ENCODE measurements at regions not wholly inside any gene's neighbourhood (a gene's known extent, or its start where the extent isn't known, plus 50 kb on each side); places are given as distances from the start of the nearest gene placed in this dataset.
A peak's percentile ranks its signal among the peaks of the same experiment; 100 is the strongest.

DNA sequence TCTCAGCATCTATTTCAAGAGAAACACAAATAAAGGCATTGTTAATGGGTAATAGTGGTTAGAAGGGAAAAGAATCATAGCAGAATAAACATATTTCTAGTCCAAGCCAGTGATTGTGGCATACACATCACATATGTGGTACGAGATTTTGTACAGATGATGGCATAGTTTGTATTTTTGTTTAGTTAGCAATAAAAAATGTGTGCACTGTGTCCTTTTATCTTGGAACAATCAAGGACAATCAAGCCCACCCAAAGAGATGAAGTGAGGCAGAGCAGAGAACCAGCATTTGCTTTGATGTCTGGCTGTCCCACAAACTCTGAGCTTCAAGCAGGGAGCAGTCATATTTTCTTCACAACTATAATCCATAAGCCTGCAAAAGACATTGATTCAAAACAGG is 256.5 kb upstream of the CHD6 start:
- no peak for TF ChIP-seq KMT2B (CRISPR knock-in tag; IDR thresholded peaks at IDR 0.05)
- TF ChIP-seq U2AF1 (optimal IDR thresholded peaks at IDR 0.05; ENCODE audit: low read depth, low read length), result no peak
- TF ChIP-seq, protein P1, sequence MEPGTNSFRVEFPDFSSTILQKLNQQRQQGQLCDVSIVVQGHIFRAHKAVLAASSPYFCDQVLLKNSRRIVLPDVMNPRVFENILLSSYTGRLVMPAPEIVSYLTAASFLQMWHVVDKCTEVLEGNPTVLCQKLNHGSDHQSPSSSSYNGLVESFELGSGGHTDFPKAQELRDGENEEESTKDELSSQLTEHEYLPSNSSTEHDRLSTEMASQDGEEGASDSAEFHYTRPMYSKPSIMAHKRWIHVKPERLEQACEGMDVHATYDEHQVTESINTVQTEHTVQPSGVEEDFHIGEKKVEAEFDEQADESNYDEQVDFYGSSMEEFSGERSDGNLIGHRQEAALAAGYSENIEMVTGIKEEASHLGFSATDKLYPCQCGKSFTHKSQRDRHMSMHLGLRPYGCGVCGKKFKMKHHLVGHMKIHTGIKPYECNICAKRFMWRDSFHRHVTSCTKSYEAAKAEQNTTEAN (CRISPR knock-in tag; conservative IDR thresholded peaks at IDR 0.05), result no peak
- TF ChIP-seq SNRNP70 (IDR thresholded peaks at IDR 0.05; ENCODE audit: low read depth, low read length), result no peak
- TF ChIP-seq, protein P2, sequence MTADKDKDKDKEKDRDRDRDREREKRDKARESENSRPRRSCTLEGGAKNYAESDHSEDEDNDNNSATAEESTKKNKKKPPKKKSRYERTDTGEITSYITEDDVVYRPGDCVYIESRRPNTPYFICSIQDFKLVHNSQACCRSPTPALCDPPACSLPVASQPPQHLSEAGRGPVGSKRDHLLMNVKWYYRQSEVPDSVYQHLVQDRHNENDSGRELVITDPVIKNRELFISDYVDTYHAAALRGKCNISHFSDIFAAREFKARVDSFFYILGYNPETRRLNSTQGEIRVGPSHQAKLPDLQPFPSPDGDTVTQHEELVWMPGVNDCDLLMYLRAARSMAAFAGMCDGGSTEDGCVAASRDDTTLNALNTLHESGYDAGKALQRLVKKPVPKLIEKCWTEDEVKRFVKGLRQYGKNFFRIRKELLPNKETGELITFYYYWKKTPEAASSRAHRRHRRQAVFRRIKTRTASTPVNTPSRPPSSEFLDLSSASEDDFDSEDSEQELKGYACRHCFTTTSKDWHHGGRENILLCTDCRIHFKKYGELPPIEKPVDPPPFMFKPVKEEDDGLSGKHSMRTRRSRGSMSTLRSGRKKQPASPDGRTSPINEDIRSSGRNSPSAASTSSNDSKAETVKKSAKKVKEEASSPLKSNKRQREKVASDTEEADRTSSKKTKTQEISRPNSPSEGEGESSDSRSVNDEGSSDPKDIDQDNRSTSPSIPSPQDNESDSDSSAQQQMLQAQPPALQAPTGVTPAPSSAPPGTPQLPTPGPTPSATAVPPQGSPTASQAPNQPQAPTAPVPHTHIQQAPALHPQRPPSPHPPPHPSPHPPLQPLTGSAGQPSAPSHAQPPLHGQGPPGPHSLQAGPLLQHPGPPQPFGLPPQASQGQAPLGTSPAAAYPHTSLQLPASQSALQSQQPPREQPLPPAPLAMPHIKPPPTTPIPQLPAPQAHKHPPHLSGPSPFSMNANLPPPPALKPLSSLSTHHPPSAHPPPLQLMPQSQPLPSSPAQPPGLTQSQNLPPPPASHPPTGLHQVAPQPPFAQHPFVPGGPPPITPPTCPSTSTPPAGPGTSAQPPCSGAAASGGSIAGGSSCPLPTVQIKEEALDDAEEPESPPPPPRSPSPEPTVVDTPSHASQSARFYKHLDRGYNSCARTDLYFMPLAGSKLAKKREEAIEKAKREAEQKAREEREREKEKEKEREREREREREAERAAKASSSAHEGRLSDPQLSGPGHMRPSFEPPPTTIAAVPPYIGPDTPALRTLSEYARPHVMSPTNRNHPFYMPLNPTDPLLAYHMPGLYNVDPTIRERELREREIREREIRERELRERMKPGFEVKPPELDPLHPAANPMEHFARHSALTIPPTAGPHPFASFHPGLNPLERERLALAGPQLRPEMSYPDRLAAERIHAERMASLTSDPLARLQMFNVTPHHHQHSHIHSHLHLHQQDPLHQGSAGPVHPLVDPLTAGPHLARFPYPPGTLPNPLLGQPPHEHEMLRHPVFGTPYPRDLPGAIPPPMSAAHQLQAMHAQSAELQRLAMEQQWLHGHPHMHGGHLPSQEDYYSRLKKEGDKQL (CRISPR knock-in tag; IDR thresholded peaks at IDR 0.05; ENCODE audit: low read depth), result no peak
- TF ChIP-seq, protein P3, sequence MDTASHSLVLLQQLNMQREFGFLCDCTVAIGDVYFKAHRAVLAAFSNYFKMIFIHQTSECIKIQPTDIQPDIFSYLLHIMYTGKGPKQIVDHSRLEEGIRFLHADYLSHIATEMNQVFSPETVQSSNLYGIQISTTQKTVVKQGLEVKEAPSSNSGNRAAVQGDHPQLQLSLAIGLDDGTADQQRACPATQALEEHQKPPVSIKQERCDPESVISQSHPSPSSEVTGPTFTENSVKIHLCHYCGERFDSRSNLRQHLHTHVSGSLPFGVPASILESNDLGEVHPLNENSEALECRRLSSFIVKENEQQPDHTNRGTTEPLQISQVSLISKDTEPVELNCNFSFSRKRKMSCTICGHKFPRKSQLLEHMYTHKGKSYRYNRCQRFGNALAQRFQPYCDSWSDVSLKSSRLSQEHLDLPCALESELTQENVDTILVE (CRISPR knock-in tag; IDR thresholded peaks at IDR 0.05), result no peak
- 0 out of 2 replicates have a peak, but pooled peaks have one; percentile 35 for TF ChIP-seq MAFF (IDR thresholded peaks at IDR 0.05; ENCODE audit: low read depth, low read length)
- no peak for TF ChIP-seq RARG (CRISPR knock-in tag; IDR thresholded peaks at IDR 0.05; ENCODE audit: low read depth)
- no peak for TF ChIP-seq MYC (CRISPR knock-in tag; IDR thresholded peaks at IDR 0.05; ENCODE audit: borderline replicate concordance)
- no peak for TF ChIP-seq PAF1 (CRISPR knock-in tag; IDR thresholded peaks at IDR 0.05)
- TF ChIP-seq HES4 (CRISPR knock-in tag; IDR thresholded peaks at IDR 0.05; ENCODE audit: borderline replicate concordance), result no peak
- TF ChIP-seq SOX6 (IDR thresholded peaks at IDR 0.05), result no peak
- no peak for TF ChIP-seq SOX6 (CRISPR knock-in tag; IDR thresholded peaks at IDR 0.05)
- no peak for TF ChIP-seq RBM22 (optimal IDR thresholded peaks at IDR 0.05; ENCODE audit: low read length)
- no peak for TF ChIP-seq PHF20 (CRISPR knock-in tag; IDR thresholded peaks at IDR 0.05)
- TF ChIP-seq MAFK (conservative IDR thresholded peaks at IDR 0.05 in 1 of 2, IDR thresholded peaks at IDR 0.05 in 1 of 2; ENCODE audit: low read length in 2 of 2), result peak; percentile 44 to 56; a peak in 3 of 4 replicates
- TF ChIP-seq, protein P4, sequence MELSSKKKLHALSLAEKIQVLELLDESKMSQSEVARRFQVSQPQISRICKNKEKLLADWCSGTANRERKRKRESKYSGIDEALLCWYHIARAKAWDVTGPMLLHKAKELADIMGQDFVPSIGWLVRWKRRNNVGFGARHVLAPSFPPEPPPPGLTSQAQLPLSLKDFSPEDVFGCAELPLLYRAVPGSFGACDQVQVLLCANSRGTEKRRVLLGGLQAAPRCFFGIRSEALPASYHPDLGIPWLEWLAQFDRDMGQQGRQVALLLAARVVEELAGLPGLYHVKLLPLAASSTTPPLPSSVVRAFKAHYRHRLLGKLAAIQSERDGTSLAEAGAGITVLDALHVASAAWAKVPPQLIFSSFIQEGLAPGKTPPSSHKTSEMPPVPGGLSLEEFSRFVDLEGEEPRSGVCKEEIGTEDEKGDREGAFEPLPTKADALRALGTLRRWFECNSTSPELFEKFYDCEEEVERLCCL (CRISPR knock-in tag; IDR thresholded peaks at IDR 0.05; ENCODE audit: borderline replicate concordance), result no peak
- no peak for ATAC-seq
- no peak for FAIRE-seq
- Histone ChIP-seq H3K4me2 (ENCODE audit: low read depth, low read length) (no peak overlapping the region), H2AFZ (ENCODE audit: low read length) (no peak overlapping the region), H3K4me3 (replicated peaks in 1 of 3; ENCODE audit: insufficient read depth in 1 of 3, low read depth in 2 of 3, low read length in 3 of 3) (no peak overlapping the region), H3K27me3 (ENCODE audit: control insufficient read depth in 1 of 2, insufficient read depth in 2 of 2, low read length in 2 of 2) (0 out of 5 replicates have a peak, but pooled peaks cover 0 to 3% of the 10 kb centered on the region in 2 experiments), H3K9me3 (ENCODE audit: low read length) (no peaks in the 10 kb centered on the region), H3K36me3 (replicated peaks in 1 of 2; ENCODE audit: control insufficient read depth in 1 of 2, insufficient read depth in 2 of 2, low read length in 2 of 2) (no peaks in the 10 kb centered on the region), H3K9ac (ENCODE audit: insufficient read depth, low read depth, low read length) (no peak overlapping the region), H3K27ac (ENCODE audit: extremely low read length, insufficient read depth, low read length) (no peak overlapping the region), H3K79me2 (ENCODE audit: insufficient read depth, low read length) (no peaks in the 10 kb centered on the region), H4K20me1 (ENCODE audit: insufficient read depth, low read length) (no peaks in the 10 kb centered on the region), H3K4me1 (ENCODE audit: insufficient read depth, low read length) (no peaks in the 10 kb centered on the region)
- CTCF ChIA-PET (ENCODE audit: low intra/inter-chr PET ratio, low total read pairs), result no interaction called here
- 3% methylated on average over 1 of the region's 1 CpG for WGBS (ENCODE audit: low lambda C conversion rate)
- intact Hi-C loops (cut with micrococcal nuclease; ENCODE audit: unreplicated experiment), result no loop called here
- DNase-seq (ENCODE audit: low spot score), result no peak
- no TSS peak for BruUV-seq (replicated peaks)
- in situ Hi-C loops (cut with HindIII; ENCODE audit: extremely low pct_ligation_motif_present, low pct_unique_long_range_greater_than_20kb), result no loop called here
- POLR2A ChIA-PET, result no interaction called here
